WTC11 (cell line): ENCODE measurements at regions not wholly inside any gene's neighbourhood (a gene's known extent, or its start where the extent isn't known, plus 50 kb on each side); places are given as distances from the start of the nearest gene placed in this dataset.

Experiments used
- CBFB ChIP-seq: sonication (generic); formaldehyde crosslinking; IDR thresholded peaks from 2 replicates; pipeline ENCODE4 v1.8.1; 2022; ENCODE audit warnings: mild to moderate bottlenecking, low read depth, missing genetic modification reagents
- ELF4 ChIP-seq: sonication (generic); formaldehyde crosslinking; IDR thresholded peaks from 2 replicates; pipeline ENCODE4 v1.8.1; 2022; ENCODE audit warnings: low read depth, mild to moderate bottlenecking, moderate library complexity, missing genetic modification reagents
- ETV6 ChIP-seq: sonication (generic); formaldehyde crosslinking; IDR thresholded peaks from 2 replicates; pipeline ENCODE4 v1.8.1; 2022; ENCODE audit warnings: mild to moderate bottlenecking, missing genetic modification reagents
- NFE2L1 ChIP-seq: sonication (generic); formaldehyde crosslinking; IDR thresholded peaks from 2 replicates; pipeline ENCODE4 v1.8.1; 2023; ENCODE audit warnings: missing genetic modification reagents
- USF2 ChIP-seq: sonication (generic); formaldehyde crosslinking; IDR thresholded peaks from 2 replicates; pipeline ENCODE4 v1.8.1; 2023; ENCODE audit warnings: mild to moderate bottlenecking, missing genetic modification reagents, moderate library complexity
- ZNF138 ChIP-seq: sonication (generic); formaldehyde crosslinking; conservative IDR thresholded peaks from 2 replicates; pipeline ENCODE4 v1.8.1; 2022; ENCODE audit warnings: mild to moderate bottlenecking, moderate library complexity, missing genetic modification reagents
- TF ChIP-seq, protein P1 (sequence below): fragments of 200-600 bp; IDR thresholded peaks from 2 replicates; pipeline ENCODE4 v1.8.0; 2022; ENCODE audit warnings: antibody characterized with exemption
- TF ChIP-seq, protein P2 (sequence below): sonication (generic); formaldehyde crosslinking; IDR thresholded peaks from 2 replicates; pipeline ENCODE4 v1.8.0; 2023; ENCODE audit warnings: missing genetic modification reagents
- TF ChIP-seq, protein P3 (sequence below): sonication (generic); formaldehyde crosslinking; conservative IDR thresholded peaks from 2 replicates; pipeline ENCODE4 v1.8.1; 2022; ENCODE audit warnings: mild to moderate bottlenecking, missing genetic modification reagents
- TF ChIP-seq, protein P4 (sequence below): sonication (generic); formaldehyde crosslinking; IDR thresholded peaks from 2 replicates; pipeline ENCODE4 v1.8.1; 2023; ENCODE audit warnings: mild to moderate bottlenecking, missing genetic modification reagents, moderate library complexity
- TF ChIP-seq, protein P5 (sequence below): sonication (generic); formaldehyde crosslinking; IDR thresholded peaks from 2 replicates; pipeline ENCODE4 v1.8.1; 2023; ENCODE audit warnings: mild to moderate bottlenecking, moderate library complexity, missing genetic modification reagents

- no peak for TF ChIP-seq ETV6 (CRISPR knock-in tag)
- no peak for TF ChIP-seq CBFB (CRISPR knock-in tag)
- TF ChIP-seq, protein P1, sequence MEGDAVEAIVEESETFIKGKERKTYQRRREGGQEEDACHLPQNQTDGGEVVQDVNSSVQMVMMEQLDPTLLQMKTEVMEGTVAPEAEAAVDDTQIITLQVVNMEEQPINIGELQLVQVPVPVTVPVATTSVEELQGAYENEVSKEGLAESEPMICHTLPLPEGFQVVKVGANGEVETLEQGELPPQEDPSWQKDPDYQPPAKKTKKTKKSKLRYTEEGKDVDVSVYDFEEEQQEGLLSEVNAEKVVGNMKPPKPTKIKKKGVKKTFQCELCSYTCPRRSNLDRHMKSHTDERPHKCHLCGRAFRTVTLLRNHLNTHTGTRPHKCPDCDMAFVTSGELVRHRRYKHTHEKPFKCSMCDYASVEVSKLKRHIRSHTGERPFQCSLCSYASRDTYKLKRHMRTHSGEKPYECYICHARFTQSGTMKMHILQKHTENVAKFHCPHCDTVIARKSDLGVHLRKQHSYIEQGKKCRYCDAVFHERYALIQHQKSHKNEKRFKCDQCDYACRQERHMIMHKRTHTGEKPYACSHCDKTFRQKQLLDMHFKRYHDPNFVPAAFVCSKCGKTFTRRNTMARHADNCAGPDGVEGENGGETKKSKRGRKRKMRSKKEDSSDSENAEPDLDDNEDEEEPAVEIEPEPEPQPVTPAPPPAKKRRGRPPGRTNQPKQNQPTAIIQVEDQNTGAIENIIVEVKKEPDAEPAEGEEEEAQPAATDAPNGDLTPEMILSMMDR = no peak
- TF ChIP-seq, protein P2, sequence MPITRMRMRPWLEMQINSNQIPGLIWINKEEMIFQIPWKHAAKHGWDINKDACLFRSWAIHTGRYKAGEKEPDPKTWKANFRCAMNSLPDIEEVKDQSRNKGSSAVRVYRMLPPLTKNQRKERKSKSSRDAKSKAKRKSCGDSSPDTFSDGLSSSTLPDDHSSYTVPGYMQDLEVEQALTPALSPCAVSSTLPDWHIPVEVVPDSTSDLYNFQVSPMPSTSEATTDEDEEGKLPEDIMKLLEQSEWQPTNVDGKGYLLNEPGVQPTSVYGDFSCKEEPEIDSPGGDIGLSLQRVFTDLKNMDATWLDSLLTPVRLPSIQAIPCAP = no peak
- TF ChIP-seq NFE2L1 (CRISPR knock-in tag) = no peak
- TF ChIP-seq, protein P3, sequence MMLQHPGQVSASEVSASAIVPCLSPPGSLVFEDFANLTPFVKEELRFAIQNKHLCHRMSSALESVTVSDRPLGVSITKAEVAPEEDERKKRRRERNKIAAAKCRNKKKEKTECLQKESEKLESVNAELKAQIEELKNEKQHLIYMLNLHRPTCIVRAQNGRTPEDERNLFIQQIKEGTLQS (CRISPR knock-in tag) = no peak
- TF ChIP-seq, protein P4, sequence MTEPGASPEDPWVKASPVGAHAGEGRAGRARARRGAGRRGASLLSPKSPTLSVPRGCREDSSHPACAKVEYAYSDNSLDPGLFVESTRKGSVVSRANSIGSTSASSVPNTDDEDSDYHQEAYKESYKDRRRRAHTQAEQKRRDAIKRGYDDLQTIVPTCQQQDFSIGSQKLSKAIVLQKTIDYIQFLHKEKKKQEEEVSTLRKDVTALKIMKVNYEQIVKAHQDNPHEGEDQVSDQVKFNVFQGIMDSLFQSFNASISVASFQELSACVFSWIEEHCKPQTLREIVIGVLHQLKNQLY (CRISPR knock-in tag) = no peak
- no peak for TF ChIP-seq ELF4 (CRISPR knock-in tag)
- TF ChIP-seq USF2 (CRISPR knock-in tag) = no peak
- TF ChIP-seq ZNF138 = no peak
- TF ChIP-seq, protein P5, sequence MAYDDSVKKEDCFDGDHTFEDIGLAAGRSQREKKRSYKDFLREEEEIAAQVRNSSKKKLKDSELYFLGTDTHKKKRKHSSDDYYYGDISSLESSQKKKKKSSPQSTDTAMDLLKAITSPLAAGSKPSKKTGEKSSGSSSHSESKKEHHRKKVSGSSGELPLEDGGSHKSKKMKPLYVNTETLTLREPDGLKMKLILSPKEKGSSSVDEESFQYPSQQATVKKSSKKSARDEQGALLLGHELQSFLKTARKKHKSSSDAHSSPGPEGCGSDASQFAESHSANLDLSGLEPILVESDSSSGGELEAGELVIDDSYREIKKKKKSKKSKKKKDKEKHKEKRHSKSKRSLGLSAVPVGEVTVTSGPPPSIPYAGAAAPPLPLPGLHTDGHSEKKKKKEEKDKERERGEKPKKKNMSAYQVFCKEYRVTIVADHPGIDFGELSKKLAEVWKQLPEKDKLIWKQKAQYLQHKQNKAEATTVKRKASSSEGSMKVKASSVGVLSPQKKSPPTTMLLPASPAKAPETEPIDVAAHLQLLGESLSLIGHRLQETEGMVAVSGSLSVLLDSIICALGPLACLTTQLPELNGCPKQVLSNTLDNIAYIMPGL (CRISPR knock-in tag) = no peak
Measured at GRCh38 chr13:106113796-106114195, 421.7 kb downstream of the EFNB2 start.
